Esophagus muscularis mucosa (tissue), 4 donors: ENCODE measurements at regions not wholly inside any gene's neighbourhood (a gene's known extent, or its start where the extent isn't known, plus 50 kb on each side); places are given as distances from the start of the nearest gene placed in this dataset.

ENCODE experiments used
- DNase-seq: peaks from one replicate; pipeline ENCODE4 v3.0.0-alpha.2; 2017; ENCODE audit errors: extremely low spot score
- H3K27ac ChIP-seq, 4 donors: fragments of 200-600 bp; sonication (generic); replicated peaks in 1 of 4; 1 replicate in 3 of 4; 2 replicates in 1 of 4; pipeline ENCODE4 v1.5.1; 2016 to 2019; ENCODE audit warnings: mild to moderate bottlenecking in 1 of 4
- H3K27me3 ChIP-seq, 4 donors: fragments of 200-600 bp; sonication (generic); one replicate each; pipeline versions ENCODE4 v1.5.1 to v1.6.0; 2016 to 2019
- H3K36me3 ChIP-seq, 4 donors: fragments of 200-600 bp; sonication (generic); one replicate each; pipeline ENCODE4 v1.5.1; 2016 to 2019
- H3K4me1 ChIP-seq, 4 donors: fragments of 200-600 bp; sonication (generic); one replicate each; pipeline ENCODE4 v1.5.1; 2016 to 2019
- H3K4me3 ChIP-seq, 4 donors: fragments of 200-600 bp; sonication (generic); 1 replicate in 2 of 4; 2 replicates in 2 of 4; pipeline ENCODE4 v1.5.1; 2016 to 2019; ENCODE audit warnings: mild to moderate bottlenecking in 4 of 4, moderate library complexity in 1 of 4
- H3K9me3 ChIP-seq, 4 donors: fragments of 200-600 bp; sonication (generic); 1 replicate in 3 of 4; 2 replicates in 1 of 4; pipeline ENCODE4 v1.5.1; 2016 to 2019
- EP300 ChIP-seq: sonication (generic); formaldehyde crosslinking; IDR thresholded peaks from one replicate; pipeline ENCODE4 v1.6.1; 2017; ENCODE audit warnings: antibody characterized with exemption
- POLR2A ChIP-seq: fragments of 450-650 bp; IDR thresholded peaks from one replicate; pipeline ENCODE4 v1.6.1; 2017; ENCODE audit warnings: antibody characterized with exemption, moderate library complexity, mild to moderate bottlenecking, low read depth
- POLR2AphosphoS5 ChIP-seq, 2 donors: sonication (generic); formaldehyde crosslinking; IDR thresholded peaks; one replicate each; pipeline ENCODE4 v1.6.1; 2017; ENCODE audit warnings: antibody characterized with exemption in 2 of 2
- WGBS: methylation state at CpG from one replicate; pipeline ENCODE4 v1.1.5; 2018; 5-methylcytosine and 5-hydroxymethylcytosine counted together
- intact Hi-C: fragments of 100-400 bp; cut with DNase I; formaldehyde crosslinking; loops from one replicate; pipeline ENCODE4 v1.15.1; 2023
- TF ChIP-seq, protein P1 (sequence below), 3 experiments: fragments of 200-600 bp in 2 of 3; fragments of 450-650 bp in 1 of 3; sonication (generic) in 2 of 3; IDR thresholded peaks; one replicate each; pipeline ENCODE4 v1.5.1; 2017 to 2019; ENCODE audit warnings: antibody characterized with exemption in 3 of 3, mild to moderate bottlenecking in 2 of 3, moderate library complexity in 1 of 3

- WGBS = 31% methylated on average over 7 of the region's 7 CpGs
These were observed 472.9 kb downstream of the SOX6 start for GRCh38 chr11:15883455-15883920.

GRCh38 chr11:15884141-15884540, 472.2 kb downstream of the SOX6 start:
- WGBS = 89% methylated on average over 13 of the region's 13 CpGs
- Histone ChIP-seq H3K27ac (peak overlapping the region in 3 of 4 donors; percentile 7 to 35 (median 16)), H3K4me3 (no peak overlapping the region), H3K9me3 (no peaks in the 10 kb centered on the region), H3K27me3 (no peaks in the 10 kb centered on the region), H3K4me1 (peaks cover 15 to 27% (median 25%) of the 10 kb centered on the region in 4 donors), H3K36me3 (no peaks in the 10 kb centered on the region)
- intact Hi-C loops = no loop called here
- TF ChIP-seq EP300 (no peak), POLR2A (no peak), POLR2AphosphoS5 (IDR thresholded peaks at IDR 0.05) (no peak)
- TF ChIP-seq, protein P1, sequence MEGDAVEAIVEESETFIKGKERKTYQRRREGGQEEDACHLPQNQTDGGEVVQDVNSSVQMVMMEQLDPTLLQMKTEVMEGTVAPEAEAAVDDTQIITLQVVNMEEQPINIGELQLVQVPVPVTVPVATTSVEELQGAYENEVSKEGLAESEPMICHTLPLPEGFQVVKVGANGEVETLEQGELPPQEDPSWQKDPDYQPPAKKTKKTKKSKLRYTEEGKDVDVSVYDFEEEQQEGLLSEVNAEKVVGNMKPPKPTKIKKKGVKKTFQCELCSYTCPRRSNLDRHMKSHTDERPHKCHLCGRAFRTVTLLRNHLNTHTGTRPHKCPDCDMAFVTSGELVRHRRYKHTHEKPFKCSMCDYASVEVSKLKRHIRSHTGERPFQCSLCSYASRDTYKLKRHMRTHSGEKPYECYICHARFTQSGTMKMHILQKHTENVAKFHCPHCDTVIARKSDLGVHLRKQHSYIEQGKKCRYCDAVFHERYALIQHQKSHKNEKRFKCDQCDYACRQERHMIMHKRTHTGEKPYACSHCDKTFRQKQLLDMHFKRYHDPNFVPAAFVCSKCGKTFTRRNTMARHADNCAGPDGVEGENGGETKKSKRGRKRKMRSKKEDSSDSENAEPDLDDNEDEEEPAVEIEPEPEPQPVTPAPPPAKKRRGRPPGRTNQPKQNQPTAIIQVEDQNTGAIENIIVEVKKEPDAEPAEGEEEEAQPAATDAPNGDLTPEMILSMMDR (IDR thresholded peaks at IDR 0.05) = no peak
- DNase-seq = no peak

More at GRCh38 chr11:15883455-15883920, 472.9 kb downstream of the SOX6 start:
- Histone ChIP-seq H3K4me3 (no peak overlapping the region), H3K36me3 (no peaks in the 10 kb centered on the region), H3K27me3 (no peaks in the 10 kb centered on the region), H3K4me1 (peaks cover 15 to 27% (median 25%) of the 10 kb centered on the region in 4 donors), H3K9me3 (no peaks in the 10 kb centered on the region), H3K27ac (peak overlapping the region in 3 of 4 donors; percentile 7 to 35 (median 16))
- intact Hi-C loops = no loop called here
- no peak for DNase-seq
- no peak for TF ChIP-seq EP300
- TF ChIP-seq, protein P1 (IDR thresholded peaks at IDR 0.05) = no peak
- TF ChIP-seq POLR2A = no peak
- TF ChIP-seq POLR2AphosphoS5 (IDR thresholded peaks at IDR 0.05) = no peak

- intact Hi-C loops = no loop called here
- no peaks in the 10 kb centered on the region for H3K27me3 ChIP-seq
- H3K27ac ChIP-seq = no peak overlapping the region
- DNase-seq = no peak
- peaks cover 15 to 27% (median 25%) of the 10 kb centered on the region in 4 donors for H3K4me1 ChIP-seq
- WGBS = 88% methylated on average over 6 of the region's 6 CpGs
- TF ChIP-seq, protein P1 (IDR thresholded peaks at IDR 0.05) = no peak
- TF ChIP-seq POLR2A = no peak
- TF ChIP-seq POLR2AphosphoS5 (IDR thresholded peaks at IDR 0.05) = no peak
- no peaks in the 10 kb centered on the region for H3K9me3 ChIP-seq
- no peaks in the 10 kb centered on the region for H3K36me3 ChIP-seq
- no peak overlapping the region for H3K4me3 ChIP-seq
These were observed 471.4 kb downstream of the SOX6 start for GRCh38 chr11:15884777-15885540.

- 98% methylated on average over 4 of the region's 5 CpGs for WGBS
- intact Hi-C loops = no loop called here
These were observed 470.5 kb downstream of the SOX6 start for GRCh38 chr11:15885854-15886253.

More at GRCh38 chr11:15885854-15886253, 470.5 kb downstream of the SOX6 start:
- H3K9me3 ChIP-seq = no peaks in the 10 kb centered on the region
- H3K4me1 ChIP-seq = peaks cover 15 to 27% (median 25%) of the 10 kb centered on the region in 4 donors
- H3K27me3 ChIP-seq = no peaks in the 10 kb centered on the region
- no peak overlapping the region for H3K27ac ChIP-seq
- TF ChIP-seq EP300 (no peak), POLR2A (no peak), POLR2AphosphoS5 (IDR thresholded peaks at IDR 0.05) (no peak)
- TF ChIP-seq, protein P1 (IDR thresholded peaks at IDR 0.05) = no peak
- no peak overlapping the region for H3K4me3 ChIP-seq
- H3K36me3 ChIP-seq = no peaks in the 10 kb centered on the region
- no peak for DNase-seq
